Kasumi-1 (cell line): ENCODE measurements at regions not wholly inside any gene's neighbourhood (a gene's known extent, or its start where the extent isn't known, plus 50 kb on each side); places are given as distances from the start of the nearest gene placed in this dataset.
"Not testable (repeated sequence)": the region's sequence is repeated elsewhere in the genome, so short reads cannot be mapped to it uniquely, and the experiment has no call there.

ENCODE experiments used
- DNase-seq, 2 experiments: peaks; one replicate each; lab custom pipeline; 2025; lab: John Stamatoyannopoulos, UW

DNA sequence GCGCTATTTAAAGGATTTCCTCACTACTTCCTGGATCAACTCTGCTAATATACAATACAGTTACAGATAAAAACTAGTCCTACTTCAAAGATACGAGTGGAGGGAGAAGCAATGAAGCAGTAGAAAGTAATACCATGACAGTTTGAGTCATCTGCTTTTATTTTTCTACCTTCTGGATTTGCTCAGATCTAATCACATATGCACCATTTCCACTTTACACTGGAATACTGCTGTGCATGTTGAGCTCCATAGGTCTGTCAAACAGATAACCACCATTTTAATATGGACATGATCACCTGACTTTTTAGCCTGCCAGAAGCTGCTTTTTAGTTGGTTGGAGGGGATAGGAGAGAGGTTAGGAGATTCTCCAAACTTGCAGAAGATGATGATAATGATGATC lies 92.5 kb downstream of the MMUT start:
- DNase-seq = no peak

DNA sequence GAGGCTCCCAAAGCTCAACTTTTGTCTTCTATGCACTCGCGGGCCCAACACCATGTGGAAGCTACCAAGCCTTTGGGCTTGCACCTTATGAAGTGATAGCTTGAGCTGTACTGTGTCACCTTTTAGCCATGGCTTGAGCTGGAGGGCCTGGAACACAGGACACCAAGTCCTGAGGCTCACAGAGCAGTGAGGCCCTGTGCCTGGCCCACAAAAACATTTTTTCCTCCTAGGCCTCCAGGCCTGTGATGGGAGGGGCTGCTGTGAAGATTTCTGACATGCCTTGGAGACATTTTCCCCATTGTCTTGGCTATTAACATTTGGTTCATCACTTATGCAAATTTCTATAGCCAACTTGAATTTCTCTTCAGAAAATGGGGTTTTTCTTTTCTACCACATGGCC lies 96.5 kb downstream of the MMUT start:
- DNase-seq = no peak

DNA sequence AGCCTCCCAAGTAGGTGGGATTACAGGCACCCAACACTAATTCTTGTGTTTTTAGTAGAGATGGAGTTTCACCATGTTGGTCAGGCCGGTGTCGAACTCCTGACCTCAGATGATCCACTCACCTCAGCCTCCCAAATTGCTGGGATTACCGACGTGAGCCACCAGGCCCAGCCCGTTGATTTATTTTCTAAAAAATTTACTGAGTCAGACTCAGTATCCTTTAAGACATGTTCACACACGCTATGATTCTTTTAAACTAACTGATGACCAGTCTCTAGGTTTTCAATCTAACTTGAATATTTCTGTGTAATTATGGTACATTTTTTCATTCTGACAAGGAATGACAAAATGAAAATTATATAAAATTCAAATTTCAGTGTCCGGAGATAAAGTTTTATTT lies 114.5 kb downstream of the MMUT start:
- no peak for DNase-seq

DNA sequence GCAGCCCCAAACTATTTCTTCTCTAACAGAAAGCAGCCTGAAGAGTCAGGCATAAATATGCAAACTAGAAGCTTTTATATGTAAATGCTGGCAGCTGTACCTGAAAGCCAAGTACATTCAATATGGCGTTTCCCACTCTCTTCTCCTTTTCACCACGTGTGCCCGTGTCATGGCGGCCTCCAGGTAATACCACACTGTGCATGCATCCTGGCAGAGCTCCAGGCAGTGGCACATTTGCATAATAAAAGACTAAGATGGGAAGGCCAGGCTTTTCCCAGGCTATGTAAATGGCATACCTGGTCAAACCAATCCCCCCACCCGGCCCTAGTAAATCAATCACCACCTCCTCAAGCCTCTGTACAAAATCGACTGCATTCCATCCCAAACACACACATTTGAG lies 120.6 kb downstream of the MMUT start:
- DNase-seq = no peak

DNA sequence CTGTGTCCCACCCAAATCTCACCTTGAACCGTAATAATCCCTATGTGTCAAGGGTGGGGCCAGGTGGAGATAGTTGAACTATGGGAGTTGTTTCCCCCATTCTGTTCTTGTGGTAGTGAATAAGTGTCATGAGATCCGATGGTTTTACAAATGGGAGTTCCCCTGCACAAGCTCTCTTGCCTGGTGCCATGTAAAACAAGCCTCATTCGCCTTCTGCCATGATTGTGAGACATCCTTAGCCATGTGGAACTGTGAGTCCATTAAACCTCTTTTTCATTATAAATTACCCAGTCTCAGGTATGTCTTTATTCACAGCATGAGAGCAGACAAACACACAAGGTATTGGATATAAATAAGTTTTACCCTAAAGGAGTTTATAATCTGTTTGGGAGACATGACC lies 121.2 kb downstream of the MMUT start:
- DNase-seq = no peak

DNA sequence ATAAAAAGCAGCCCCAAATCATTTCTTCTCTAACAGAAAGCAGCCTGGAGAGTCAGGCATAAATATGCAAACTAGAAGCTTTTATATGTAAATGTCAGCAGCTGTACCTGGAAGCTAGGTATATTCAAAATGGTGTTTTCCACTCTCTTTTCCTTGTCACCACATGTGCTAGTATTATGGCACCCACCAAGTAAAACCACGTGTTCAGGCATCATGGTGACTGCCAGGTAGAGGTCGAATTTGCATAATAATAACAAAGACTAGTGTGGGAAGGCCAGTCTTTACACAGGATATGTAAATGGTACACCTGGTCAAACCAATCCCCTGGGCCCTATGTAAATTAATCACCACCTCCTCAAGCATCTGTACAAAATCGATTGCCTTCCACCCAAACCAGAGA lies 124.0 kb downstream of the MMUT start:
- no peak for DNase-seq

DNA sequence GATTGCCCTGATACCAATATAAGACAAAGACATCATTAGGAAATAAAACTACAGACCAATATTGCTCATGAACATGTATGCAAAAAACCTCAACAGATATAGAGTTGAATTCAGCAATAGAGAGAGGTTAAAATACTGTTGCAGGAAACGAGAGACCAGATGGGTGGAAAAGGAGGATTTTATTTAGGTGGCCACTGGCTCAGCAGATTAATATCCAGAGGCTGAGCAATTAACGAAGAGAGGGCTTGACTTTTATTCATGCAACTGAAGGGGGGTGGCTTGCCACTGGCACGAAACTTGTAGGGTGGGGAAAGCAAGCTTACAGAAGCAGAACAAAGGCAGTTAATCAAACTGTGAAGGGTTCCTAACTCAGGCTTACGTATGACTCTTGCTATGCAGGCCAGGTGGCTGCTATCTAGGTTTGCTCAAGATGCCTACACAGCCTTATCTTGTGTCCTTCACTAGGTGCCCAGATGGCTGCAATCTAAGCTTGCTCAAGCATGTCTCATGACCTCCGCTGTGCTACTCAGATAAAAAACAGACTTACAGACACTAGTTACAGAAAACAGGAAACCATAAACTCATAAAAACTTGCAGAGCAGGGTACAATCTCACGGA lies 126.4 kb downstream of the MMUT start:
- peak; percentile 21 to 32 for DNase-seq

DNA sequence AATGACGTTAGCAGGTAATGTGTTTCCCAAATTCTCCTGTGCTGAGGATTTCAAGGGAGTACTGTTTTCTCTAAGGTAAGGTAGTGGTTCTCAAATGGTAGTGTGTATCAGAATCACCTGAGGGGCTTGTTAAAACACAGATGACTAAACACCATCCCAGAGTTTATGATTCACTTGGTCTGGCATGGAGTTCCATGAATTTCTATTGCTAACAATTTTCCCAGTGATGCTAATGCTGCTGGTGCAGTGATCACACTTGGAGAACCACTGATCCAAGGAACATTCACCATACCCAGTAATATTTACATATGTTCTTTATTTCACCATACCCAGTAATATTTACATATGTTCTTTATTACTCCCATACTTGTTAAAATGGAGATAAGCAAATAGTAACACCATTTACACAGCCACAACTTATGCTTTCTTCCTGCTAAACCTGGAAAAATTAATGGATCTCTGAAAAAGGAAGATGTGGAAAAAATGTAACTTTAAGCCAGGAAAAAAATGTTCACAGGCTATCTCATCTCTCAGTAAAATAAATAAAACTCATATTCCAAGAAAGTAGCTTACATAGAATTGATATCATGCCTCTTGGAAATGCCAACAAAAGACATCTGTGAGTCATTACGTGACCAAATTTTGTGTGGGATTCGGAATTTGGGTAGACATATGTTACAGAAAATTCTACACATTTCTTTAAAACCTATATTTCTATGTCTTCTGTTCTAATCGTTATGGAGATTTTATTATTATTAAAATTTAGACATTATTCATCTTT lies 129.5 kb downstream of the MMUT start:
- no peak for DNase-seq

DNA sequence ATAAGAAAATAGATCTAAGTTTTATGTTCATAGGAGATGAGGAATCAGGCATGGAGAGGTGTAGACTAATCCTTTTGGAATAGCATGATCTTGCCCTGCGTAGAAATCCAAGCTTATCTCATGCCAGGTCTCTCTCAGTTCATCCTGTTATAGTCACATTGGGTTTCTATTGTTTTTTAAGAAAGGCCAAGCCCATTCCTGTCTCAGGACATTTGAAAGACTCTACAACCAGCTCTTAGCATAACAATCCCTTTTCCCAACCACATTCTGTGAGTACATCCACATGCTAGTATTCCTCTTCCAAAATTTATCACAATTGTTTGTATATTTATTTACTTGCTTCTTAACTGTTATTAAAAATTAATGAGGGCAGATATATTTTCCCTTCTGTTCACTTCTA lies 130.3 kb downstream of the MMUT start:
- no peak for DNase-seq

DNA sequence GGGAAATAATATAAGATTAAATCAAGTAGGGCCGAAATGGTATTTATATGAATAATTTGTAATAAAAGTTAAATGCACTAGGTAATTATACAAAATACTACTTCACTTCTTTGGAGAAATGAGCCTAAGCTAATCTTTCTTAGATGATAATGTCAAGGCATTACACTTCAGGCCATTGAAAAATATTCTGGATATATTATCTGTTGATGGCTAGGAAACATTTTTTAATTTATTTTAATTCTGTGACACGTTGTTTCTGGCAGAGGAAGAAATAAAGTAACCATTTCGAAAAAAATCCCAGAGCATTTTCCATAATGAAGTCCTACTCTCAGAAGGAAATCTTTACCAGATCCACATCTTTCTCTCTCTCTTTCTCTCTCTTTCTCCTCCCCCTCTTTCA lies 133.9 kb downstream of the MMUT start:
- DNase-seq = no peak

DNA sequence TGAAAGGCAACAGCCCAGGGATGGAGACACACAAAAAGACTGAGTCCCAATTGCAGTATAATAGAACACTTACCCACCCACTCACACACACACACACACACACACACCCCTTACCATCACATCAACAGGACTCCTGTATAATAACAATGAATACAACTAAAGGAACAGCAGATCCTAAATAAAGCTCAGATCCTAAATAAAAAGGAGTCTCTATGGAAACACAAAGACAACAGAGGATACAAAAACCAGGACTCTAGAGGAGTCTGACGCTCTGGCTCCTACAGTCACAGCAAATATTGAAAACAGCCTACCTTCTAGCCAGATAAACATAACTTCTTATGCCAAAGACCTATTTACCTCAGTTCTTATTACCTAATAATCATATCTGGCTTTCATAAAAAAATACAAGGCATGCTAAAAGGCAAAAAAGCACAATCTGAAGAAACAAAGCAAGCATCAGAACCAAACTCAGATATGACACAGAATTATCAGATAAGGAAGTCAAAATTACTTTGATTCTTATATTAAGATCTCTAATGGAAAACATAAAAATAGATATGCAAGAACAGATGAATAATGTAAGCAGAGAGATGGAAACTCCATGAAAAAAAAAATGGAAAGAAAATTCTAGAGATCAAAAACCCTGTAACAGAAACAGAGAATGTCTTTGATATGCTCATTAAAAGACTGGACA lies 134.9 kb downstream of the MMUT start:
- DNase-seq = no peak

DNA sequence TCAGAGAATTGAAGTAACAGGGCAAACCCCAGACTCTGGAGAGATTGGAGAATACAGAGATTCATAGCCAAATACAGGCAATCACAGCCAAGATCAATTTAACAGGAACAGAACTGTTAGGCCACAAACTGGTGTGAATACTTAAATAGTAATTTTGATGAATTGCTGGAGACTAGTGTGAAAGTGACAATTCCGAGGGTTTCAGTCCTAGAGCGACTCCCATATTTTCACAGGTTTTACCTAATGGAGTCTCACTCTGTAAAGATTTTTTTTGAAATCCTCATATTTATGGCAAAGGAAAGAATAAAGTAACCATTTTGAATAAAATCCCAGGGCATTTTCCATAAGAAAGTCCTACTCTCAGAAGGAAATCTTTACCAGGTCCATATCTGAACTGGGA lies 135.5 kb downstream of the MMUT start:
- DNase-seq = no peak

DNA sequence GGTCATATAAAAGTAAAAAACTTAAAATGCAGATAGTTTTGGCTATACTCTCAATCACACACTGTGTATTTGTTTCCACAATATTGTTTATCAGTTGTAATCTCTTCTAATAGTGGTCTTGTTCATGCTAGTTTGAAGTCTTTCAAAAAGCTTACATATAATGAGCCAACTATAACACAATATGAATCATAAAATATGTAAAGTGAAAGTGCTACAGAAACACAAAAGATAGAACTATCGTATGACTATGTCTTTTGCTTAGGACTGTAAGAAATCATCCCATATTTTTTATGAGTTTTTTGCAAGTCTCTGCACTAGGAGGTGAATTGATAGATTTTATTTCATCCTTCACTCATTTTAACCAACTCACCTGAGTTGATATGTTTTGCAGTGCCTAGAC lies 136.0 kb downstream of the MMUT start:
- no peak for DNase-seq

DNA sequence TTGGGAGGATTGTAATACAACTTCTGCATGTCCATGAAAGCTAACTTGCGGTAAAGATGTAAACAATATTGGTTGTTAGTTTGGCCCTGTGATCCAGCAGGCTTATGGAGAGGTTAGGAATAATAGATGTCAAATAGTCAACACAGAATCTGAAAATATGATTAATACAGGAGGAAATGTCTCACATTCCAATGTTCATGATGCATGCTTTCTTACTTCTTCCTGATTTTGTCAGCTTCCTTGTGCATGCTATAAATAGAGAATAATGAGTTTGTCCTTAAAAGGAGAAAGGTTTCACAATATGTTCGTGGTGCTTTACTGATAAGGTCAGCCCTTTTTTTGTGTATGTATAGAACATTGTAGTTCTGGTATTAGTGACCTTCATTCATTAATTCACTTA lies 136.7 kb downstream of the MMUT start:
- DNase-seq = peak; percentile 19 to 20

DNA sequence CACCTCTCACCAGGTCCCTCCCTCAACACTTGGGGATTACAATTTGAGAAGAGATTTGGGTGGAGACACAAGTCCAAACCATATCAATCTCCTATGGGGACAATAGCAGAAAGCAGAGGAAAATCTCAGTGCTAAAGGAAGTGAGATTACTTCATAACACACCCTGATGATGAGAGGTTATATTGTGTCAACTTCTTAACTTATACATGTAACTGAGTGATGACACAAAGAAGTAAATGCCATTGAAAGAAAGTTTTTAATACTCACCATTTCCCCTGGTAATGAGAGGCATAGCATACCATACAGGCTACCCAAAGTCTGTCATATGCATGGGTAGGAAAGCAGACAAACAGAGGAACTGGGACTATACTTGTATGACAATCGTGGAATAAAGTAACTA lies 137.2 kb downstream of the MMUT start:
- DNase-seq = no peak

DNA sequence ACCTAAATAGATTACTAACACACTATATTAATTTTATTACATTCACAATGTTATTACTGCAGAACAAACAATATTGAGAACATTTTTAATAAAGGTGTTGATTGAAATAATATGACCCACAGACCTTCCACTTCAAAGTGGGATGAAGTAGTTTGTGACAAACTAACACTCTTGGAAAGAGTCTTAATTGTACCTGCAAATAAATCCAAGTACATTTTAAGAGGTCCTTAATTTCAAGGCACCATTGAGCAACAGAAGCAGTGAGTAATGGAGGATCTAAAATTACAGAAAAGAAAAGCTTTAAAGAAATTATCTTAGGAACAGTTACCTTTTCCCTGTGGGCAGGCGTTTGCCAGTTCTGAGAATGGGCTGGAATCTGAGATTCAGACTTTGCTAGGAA lies 140.2 kb downstream of the MMUT start:
- no peak for DNase-seq

DNA sequence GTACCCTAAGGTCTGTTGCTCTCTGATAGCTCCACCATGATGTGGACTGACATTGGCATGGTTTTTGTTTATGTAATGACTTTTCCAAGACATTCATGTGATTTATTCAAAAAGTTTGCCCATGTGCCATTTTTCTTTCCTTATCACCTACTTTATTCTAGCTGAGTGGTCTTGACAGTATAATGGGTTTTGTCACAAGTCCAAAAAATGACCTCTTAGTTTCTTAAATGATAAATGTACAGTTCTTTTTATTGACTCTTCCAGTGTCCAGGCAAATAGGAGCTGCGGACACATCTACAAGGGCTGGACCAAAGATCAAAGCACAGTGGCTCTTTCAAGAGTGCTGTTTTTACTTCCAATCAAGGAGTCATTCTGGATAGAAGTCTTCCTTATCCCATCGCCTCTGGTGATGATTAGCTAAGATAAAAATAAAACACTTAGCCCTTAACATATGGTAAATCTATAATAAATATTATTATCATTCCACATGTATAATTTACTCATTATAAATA lies 141.4 kb downstream of the MMUT start:
- DNase-seq = no peak

DNA sequence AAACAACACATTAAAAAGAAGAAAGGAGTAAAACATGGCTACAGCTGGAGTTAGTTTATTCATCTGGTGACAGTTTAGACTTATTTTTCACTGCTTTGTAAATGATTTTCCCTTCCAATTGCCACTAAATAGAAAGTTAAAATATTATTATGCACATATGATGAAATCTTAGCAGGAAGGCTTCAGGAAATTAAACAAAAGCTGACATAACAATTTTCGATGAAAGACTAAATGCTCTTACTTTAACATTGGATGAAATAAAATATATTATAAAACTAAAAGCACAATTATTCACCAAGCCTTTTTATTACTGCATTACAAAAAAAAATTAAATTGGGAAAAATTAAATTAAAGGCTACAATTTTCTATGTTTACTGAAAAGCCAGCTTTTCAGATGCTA lies 158.0 kb downstream of the MMUT start:
- no peak for DNase-seq

DNA sequence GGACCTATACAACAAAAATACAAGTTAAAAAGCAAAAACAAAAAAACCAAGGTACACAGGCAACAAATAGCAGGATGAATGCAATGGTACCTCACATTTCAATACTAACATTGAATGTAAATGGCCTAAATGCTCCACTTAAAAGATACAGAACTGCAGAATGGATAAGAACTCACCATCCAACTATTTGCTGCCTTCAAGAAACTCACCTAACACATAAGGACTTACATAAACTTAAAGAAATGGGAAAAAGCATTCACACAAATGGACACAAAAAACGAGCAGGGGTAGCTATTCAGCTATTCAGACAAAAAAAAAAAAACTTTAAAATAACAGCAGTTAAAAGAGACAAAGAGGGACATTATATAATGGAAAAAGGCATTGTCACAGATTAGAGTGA lies 158.7 kb downstream of the MMUT start:
- not testable (repeated sequence) for DNase-seq

DNA sequence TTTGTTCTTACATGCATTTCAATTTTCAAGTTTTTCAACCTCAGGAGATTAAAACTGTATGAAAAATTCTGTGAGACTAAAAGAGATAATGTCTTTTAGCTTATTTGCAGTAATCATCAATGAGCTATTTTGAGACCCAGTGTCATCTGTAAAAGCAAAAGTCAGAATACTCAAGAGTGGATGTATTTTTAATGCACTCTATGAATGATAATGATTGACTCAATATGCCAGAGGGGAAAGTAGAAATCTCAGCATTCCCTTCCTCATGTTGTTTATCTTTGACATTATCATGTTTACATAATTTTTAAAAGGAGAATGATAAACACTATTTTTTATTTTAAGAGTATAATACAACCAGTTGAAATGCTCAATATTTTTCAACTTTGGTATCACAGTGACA lies 162.1 kb downstream of the MMUT start:
- no peak for DNase-seq

DNA sequence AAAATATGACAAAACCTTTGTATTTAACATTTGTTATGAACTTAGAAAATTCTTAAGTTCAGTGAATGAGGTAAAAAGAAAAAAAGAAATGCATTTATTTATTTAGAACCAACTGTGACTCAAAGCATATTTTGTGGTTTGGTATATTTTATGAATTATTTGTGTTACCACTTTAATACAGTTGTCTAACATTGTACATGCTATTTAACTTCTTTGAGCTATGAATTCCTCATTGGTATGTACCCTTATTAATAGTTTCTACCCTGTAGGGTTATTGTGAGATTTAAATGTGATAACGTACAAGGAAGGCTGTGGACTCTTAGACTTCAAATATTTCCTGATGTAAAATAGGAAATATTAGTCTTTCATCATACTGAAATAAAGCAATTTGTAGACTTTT lies 162.6 kb downstream of the MMUT start:
- no peak for DNase-seq

DNA sequence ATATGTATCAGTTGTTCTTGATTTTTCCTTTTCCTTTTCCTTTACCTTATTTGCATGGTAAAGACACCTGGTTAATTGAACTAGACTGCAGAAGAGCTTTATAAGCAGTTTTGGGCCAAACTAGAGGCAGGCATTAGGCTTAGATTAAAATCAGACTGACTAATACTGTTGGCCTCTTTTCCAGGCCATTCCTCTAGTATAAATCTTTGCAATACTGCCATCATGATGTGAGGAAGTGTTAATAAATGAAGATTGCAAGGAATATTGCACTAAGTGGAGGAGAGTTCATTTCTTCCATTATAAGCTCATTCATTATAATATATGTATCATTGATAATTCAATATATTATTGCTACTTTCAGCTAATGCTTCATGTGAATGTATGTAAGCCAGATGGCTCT lies 163.8 kb downstream of the MMUT start:
- DNase-seq = no peak

DNA sequence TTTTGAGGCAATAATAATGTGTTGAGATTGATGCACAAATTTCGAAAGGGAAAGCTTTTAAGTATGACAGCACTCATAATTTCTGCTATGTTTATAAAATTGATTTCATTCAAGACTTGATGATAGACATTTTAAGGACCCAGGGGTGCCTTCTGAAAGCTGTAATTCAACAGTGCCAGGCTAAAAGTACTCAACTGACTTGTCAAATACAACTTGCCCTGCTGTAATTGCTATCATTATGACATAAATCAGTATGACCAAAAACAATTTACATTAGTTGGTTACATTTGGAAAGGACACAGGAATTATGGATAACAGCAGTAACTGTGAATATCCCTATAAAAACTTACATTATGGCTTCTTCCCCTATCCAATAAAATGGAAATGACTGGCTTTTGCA lies 178.9 kb downstream of the MMUT start:
- no peak for DNase-seq
